Effector CD8-positive, alpha-beta T cell (primary cell): ENCODE measurements at regions not wholly inside any gene's neighbourhood (a gene's known extent, or its start where the extent isn't known, plus 50 kb on each side); places are given as distances from the start of the nearest gene placed in this dataset.

Experiments
- DNase-seq: peaks from one replicate; lab custom pipeline; 2025; lab: John Stamatoyannopoulos, UW

GRCh38 chr22:27660306-27660705 is 141.2 kb downstream of the MN1 start:
- no peak for DNase-seq

GRCh38 chr22:27662359-27663301 is 138.9 kb downstream of the MN1 start:
- no peak for DNase-seq

- no peak for DNase-seq
These were observed 137.7 kb downstream of the MN1 start for GRCh38 chr22:27663812-27664211.

- DNase-seq, result no peak
These were observed 135.1 kb downstream of the MN1 start for GRCh38 chr22:27666272-27666997.

GRCh38 chr22:27667121-27667843 is 134.3 kb downstream of the MN1 start:
- DNase-seq, result no peak

- DNase-seq, result no peak
These were observed 132.4 kb downstream of the MN1 start for GRCh38 chr22:27668828-27669797.

- DNase-seq, result no peak
These were observed 131.6 kb downstream of the MN1 start for GRCh38 chr22:27669798-27670599.

GRCh38 chr22:27670701-27671412 is 130.7 kb downstream of the MN1 start:
- no peak for DNase-seq

GRCh38 chr22:27671413-27671935 is 130.1 kb downstream of the MN1 start:
- no peak for DNase-seq

- DNase-seq, result no peak
These were observed 128.7 kb downstream of the MN1 start for GRCh38 chr22:27672721-27673418.

- DNase-seq, result no peak
These were observed 127.7 kb downstream of the MN1 start for GRCh38 chr22:27673839-27674238.

- no peak for DNase-seq
These were observed 127.2 kb downstream of the MN1 start for GRCh38 chr22:27674261-27674923.

- DNase-seq, result no peak
These were observed 124.9 kb downstream of the MN1 start for GRCh38 chr22:27676545-27677213.

- DNase-seq, result no peak
These were observed 123.6 kb downstream of the MN1 start for GRCh38 chr22:27677905-27678458.

GRCh38 chr22:27679176-27679575 is 122.4 kb downstream of the MN1 start:
- DNase-seq, result no peak

GRCh38 chr22:27679693-27680488 is 121.7 kb downstream of the MN1 start:
- no peak for DNase-seq

- no peak for DNase-seq
These were observed 120.9 kb downstream of the MN1 start for GRCh38 chr22:27680636-27681035.
